OCI-LY1 (cell line): ENCODE measurements at regions not wholly inside any gene's neighbourhood (a gene's known extent, or its start where the extent isn't known, plus 50 kb on each side); places are given as distances from the start of the nearest gene placed in this dataset.

Experiments
- CTCF ChIP-seq: fragments of 200-600 bp; sonication (generic), shearing (Covaris generic); IDR thresholded peaks from 2 replicates; pipeline ENCODE4 v1.5.1; 2017; ENCODE audit warnings: mild to moderate bottlenecking, antibody characterized with exemption, low read length, moderate library complexity, mixed read lengths
- EZH2 ChIP-seq: fragments of 200-600 bp; sonication (generic), shearing (Covaris generic); IDR thresholded peaks from 2 replicates; pipeline ENCODE4 v1.8.0; 2017; ENCODE audit warnings: borderline replicate concordance, mixed run types, mild to moderate bottlenecking, antibody characterized with exemption, low read length, moderate library complexity, mixed read lengths

DNA sequence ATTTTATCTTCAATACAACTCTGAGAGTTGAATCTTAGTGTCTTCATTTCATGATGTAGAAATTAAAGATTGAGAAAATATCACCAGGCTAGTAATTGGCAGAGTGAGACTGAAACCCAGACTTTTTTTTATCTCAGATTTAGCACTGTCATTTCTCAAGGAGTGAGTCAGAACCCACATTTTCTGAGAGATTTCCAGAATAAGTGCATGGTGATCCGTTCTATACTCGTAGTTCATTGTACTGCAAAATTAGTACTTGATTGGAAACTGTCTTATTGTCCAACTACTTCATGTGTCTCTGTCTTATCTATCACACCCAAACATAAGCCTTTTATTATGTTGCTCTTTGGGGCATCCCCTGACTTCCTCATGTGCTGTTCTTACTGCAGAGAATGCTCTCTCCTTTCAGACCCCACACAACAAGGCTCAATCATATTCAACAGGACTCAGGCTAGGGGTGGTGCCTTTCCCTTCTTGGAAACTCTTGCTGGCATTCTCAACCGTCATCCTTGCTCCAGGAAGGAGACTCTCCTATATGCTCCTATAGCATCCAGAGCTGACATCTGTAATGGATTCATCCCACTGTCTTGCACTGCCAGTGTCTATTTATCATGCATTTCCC is 76.7 kb upstream of the BLID start:
- no peak for TF ChIP-seq CTCF
- TF ChIP-seq EZH2, result no peak
